Activated T-cell treated with anti-CD3 and anti-CD28 coated beads, Interleukin-2, amount 50 U/mL, for 72 hours (primary cell): ENCODE measurements at regions not wholly inside any gene's neighbourhood (a gene's known extent, or its start where the extent isn't known, plus 50 kb on each side); places are given as distances from the start of the nearest gene placed in this dataset.
"Not testable (repeated sequence)": the region's sequence is repeated elsewhere in the genome, so short reads cannot be mapped to it uniquely, and the experiment has no call there.

Experiments used
- ATAC-seq, 2 donors: fragments of 150-1000 bp; cut with Tn5 transposase; replicated peaks in 1 of 2; 2 replicates each; pipeline ENCODE4 v1.10.0; 2021; ENCODE audit warnings: moderate library complexity in 2 of 2, mild to moderate bottlenecking in 1 of 2
- DNase-seq, 2 donors: peaks; one replicate each; pipeline ENCODE4 v3.0.0; 2021 to 2022; ENCODE audit warnings: mixed read lengths in 1 of 2
- H3K27ac Mint-ChIP-seq: one replicate; pipeline ENCODE4 v1.8.0; 2022; ENCODE audit warnings: mild to moderate bottlenecking, moderate library complexity, mixed read lengths
- H3K27me3 Mint-ChIP-seq: one replicate; pipeline ENCODE4 v1.8.0; 2022; ENCODE audit warnings: low read depth, mixed read lengths
- H3K36me3 Mint-ChIP-seq, 2 donors: one replicate each; pipeline ENCODE4 v1.8.0; 2022; ENCODE audit warnings: mixed read lengths in 2 of 2, mild to moderate bottlenecking in 1 of 2; ENCODE audit not compliant: insufficient read depth in 2 of 2
- H3K4me1 Mint-ChIP-seq: one replicate; pipeline ENCODE4 v1.8.0; 2022; ENCODE audit warnings: low read depth, mixed read lengths
- H3K4me3 Mint-ChIP-seq, 2 donors: one replicate each; pipeline ENCODE4 v1.8.0; 2022; ENCODE audit warnings: mild to moderate bottlenecking in 2 of 2, mixed read lengths in 2 of 2, moderate library complexity in 2 of 2
- H3K9me3 Mint-ChIP-seq, 2 donors: one replicate each; pipeline ENCODE4 v1.8.0; 2022; ENCODE audit warnings: mixed read lengths in 2 of 2

DNA sequence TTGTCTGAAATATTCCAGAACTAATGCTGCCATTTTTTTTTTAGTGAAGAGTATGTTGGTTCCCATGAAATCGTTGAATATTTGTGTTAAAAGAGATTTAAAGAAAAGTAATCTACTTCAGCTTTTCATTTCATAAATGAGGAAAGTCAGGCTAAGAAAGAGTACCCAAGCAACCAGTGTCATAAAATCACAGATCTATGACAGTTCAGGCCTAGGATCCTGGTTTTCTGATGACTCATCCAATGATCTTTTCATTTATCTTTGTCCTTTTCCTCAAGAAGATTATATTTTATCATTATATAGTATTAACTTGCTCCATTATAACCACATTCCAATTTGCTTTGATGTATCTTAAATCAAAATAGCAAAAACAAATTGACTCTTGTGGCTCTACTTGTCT lies 139.4 kb upstream of the HCCS start:
- Mint-ChIP-seq H3K9me3 (peaks cover 3 to 4% of the 10 kb centered on the region in 2 donors), H3K27ac (no peak overlapping the region), H3K27me3 (no peaks in the 10 kb centered on the region), H3K36me3 (no peaks in the 10 kb centered on the region), H3K4me1 (no peaks in the 10 kb centered on the region), H3K4me3 (no peak overlapping the region)
- no peak for DNase-seq
- no peak for ATAC-seq

DNA sequence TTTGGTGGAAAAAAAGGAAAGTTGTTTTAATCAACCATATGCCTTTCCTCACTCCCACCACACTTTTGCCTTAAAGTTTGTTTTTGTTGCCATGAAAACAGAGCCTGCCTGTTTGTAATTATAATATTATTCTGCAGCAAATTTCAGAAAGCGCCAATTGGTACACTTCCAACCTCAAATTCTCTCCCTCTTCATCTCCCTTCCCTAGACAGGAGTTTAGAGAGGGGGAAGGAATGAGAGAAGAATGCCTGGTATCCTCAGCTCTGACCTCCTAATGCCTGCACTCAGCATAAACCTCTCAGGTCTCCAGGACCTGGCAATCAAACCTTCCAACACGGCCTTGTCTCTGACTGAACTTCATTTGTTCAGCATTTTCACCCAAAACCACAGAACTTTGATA lies 138.4 kb upstream of the HCCS start:
- no peaks in the 10 kb centered on the region for H3K4me1 Mint-ChIP-seq
- no peak overlapping the region for H3K27ac Mint-ChIP-seq
- H3K9me3 Mint-ChIP-seq: peaks cover 3 to 5% of the 10 kb centered on the region in 2 donors
- no peak for DNase-seq
- no peaks in the 10 kb centered on the region for H3K27me3 Mint-ChIP-seq
- H3K36me3 Mint-ChIP-seq: no peaks in the 10 kb centered on the region
- no peak for ATAC-seq
- H3K4me3 Mint-ChIP-seq: no peak overlapping the region

DNA sequence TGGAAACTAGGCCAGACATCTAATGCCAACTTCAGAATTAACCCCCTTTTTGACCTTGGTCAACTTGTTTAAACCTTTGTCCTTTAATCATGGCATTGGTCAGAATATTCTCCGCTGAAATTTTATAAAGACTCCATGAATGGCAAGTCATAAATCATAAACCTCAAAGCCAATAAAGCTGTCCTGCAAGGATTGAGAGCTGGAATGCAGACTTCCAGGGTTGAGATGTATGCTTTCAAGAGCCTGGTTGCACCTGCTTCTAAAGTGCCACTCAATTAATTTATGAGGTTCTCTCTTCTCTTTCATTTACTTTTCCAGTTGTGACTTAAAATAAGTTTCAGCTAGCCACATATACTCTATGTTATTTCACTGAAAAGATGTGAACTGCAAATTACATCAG lies 136.2 kb upstream of the HCCS start:
- Mint-ChIP-seq H3K4me3 (no peak overlapping the region), H3K27me3 (no peaks in the 10 kb centered on the region), H3K9me3 (peaks cover 3% of the 10 kb centered on the region in 2 donors), H3K27ac (no peak overlapping the region), H3K4me1 (no peaks in the 10 kb centered on the region), H3K36me3 (no peaks in the 10 kb centered on the region)
- DNase-seq (no peak), ATAC-seq (no peak)

DNA sequence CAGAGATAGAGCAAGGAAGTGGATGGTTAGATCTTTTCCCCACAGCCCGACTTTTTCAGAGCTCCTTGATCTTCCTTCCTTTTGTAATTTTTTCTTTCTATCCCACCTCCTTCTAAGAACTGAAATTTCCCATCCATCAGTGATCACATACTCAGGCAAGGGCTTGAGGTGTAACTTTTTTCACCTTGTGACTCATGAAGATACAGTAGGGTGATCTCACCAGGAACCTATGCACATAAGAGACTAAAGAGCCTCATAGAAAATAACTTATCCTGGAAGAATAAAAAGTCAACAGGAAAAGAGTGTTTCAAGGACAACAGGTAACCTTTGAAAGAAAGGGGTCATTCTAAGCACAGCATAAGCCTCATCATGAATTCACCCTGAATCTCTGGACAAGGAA lies 131.2 kb upstream of the HCCS start:
- Mint-ChIP-seq H3K27me3 (no peaks in the 10 kb centered on the region), H3K4me1 (no peaks in the 10 kb centered on the region), H3K27ac (no peak overlapping the region)

DNA sequence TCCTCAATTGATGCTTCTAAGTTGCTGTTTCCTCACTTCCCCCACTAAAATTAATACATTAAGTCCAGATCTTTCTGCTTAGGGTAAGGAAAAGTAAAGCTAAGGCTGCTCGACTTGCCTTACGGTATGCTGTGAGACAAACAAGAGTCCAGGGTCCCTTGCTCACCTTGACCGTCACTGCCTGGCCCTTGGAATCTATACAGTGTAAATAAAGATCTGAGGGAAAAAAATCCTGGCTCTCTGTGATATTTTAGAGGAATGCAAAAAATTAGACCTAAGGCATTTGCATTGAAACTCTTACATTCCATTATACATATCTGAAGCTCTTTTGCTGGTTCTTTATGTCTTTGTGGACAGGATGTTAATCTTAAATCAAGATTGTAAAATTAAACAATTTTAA lies 129.6 kb upstream of the HCCS start:
- H3K27me3 Mint-ChIP-seq: no peaks in the 10 kb centered on the region
- H3K4me3 Mint-ChIP-seq: no peak overlapping the region
- H3K4me1 Mint-ChIP-seq: no peaks in the 10 kb centered on the region
- peaks cover 2 to 5% of the 10 kb centered on the region in 2 donors for H3K9me3 Mint-ChIP-seq
- DNase-seq: no peak
- no peak for ATAC-seq
- H3K27ac Mint-ChIP-seq: no peak overlapping the region
- no peaks in the 10 kb centered on the region for H3K36me3 Mint-ChIP-seq

More for the DNA sequence above, 131.2 kb upstream of the HCCS start:
- no peak overlapping the region for H3K4me3 Mint-ChIP-seq
- DNase-seq (no peak), ATAC-seq (no peak)
- H3K36me3 Mint-ChIP-seq: no peaks in the 10 kb centered on the region
- peaks cover 2 to 5% of the 10 kb centered on the region in 2 donors for H3K9me3 Mint-ChIP-seq

DNA sequence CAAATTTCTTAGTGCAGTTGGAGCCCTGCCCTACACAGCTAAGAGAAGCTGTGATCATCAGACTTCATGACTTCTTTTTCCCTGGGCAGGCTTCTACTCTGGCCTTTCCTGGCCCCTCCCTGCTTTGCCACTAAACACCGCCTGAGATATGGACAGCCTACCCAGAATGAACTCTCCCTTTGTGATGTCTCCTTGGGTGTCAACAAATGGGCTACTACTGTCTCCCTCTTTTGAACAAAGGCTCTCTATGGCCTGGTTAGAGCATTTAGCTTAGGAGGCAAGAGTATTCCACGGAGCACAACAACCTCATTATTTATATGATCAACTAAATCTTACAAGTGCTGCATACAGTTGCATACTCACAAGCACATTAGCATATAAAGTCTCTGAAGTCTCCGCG lies 127.6 kb upstream of the HCCS start:
- H3K27me3 Mint-ChIP-seq: no peaks in the 10 kb centered on the region
- no peak overlapping the region for H3K27ac Mint-ChIP-seq
- no peak overlapping the region for H3K4me3 Mint-ChIP-seq
- peaks cover 2% of the 10 kb centered on the region in 2 donors for H3K9me3 Mint-ChIP-seq
- H3K36me3 Mint-ChIP-seq: no peaks in the 10 kb centered on the region
- DNase-seq (no peak), ATAC-seq (no peak)
- no peaks in the 10 kb centered on the region for H3K4me1 Mint-ChIP-seq

DNA sequence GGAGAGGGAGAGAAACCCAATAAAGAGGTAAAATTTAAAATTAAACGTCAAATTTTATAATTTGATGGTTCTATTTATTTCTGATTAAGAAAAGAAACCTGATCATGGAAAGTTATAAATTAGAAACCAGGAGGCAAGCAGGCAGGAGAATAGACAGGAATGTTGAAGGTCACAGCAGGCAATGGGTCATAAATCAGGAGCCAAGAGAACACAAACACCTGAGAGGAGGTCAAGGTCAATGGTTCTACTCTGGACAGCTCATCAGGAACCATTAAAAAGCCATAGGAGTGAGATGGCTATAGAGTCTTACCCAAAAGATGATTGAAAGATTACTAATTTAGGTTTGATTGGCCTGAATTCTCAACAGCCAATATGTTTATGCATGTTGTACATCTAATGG lies 126.9 kb upstream of the HCCS start:
- Mint-ChIP-seq H3K4me1 (no peaks in the 10 kb centered on the region), H3K9me3 (peaks cover 2% of the 10 kb centered on the region in 2 donors), H3K27ac (no peak overlapping the region), H3K36me3 (no peaks in the 10 kb centered on the region), H3K27me3 (no peaks in the 10 kb centered on the region), H3K4me3 (no peak overlapping the region)
- DNase-seq: no peak
- ATAC-seq: no peak

DNA sequence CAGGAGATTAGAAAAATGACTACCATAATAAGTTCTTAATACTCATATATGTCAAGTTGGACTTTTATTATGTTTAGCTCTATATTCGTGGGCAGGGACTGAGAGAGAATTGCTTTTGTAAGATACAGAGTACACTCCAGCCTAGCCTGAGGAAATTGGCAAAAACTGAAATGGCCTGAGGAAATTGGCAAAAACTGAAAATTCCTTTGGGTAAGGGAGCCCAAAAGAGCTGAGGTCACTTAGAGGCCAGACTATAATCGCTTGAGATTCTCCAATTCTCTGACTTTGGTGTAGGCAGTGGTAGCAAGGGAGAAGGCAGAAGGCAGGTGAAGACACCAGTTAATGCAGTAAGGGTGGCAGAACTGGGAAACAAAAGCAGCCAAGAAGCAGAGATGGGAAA lies 124.5 kb upstream of the HCCS start:
- H3K4me1 Mint-ChIP-seq: no peaks in the 10 kb centered on the region
- H3K4me3 Mint-ChIP-seq: no peak overlapping the region
- no peaks in the 10 kb centered on the region for H3K27me3 Mint-ChIP-seq
- H3K9me3 Mint-ChIP-seq: peaks cover 0 to 2% of the 10 kb centered on the region in 2 donors
- H3K27ac Mint-ChIP-seq: no peak overlapping the region
- no peaks in the 10 kb centered on the region for H3K36me3 Mint-ChIP-seq
- ATAC-seq (no peak), DNase-seq (no peak)

DNA sequence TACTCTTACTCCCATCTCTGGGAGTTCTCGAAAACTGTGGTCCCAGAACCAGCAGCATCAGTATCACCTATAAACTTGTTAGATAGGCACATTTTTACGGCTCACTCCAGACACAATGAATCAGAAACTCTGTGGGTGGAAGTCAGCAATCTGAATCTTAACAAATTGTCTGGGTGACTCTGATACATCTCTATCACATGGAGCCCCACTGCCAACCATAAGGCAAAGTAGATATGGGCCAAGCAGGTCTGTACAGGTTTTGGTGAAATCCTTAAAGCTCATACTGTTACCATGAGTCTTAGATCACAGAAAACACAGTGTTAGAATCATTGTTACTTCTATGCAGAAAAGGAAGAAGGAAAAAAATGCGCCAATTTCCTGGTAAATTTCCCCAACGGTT lies 122.5 kb upstream of the HCCS start:
- DNase-seq (no peak), ATAC-seq (no peak)
- no peaks in the 10 kb centered on the region for H3K27me3 Mint-ChIP-seq
- no peak overlapping the region for H3K4me3 Mint-ChIP-seq
- no peaks in the 10 kb centered on the region for H3K4me1 Mint-ChIP-seq
- peaks cover 3% of the 10 kb centered on the region in 2 donors for H3K9me3 Mint-ChIP-seq
- H3K36me3 Mint-ChIP-seq: no peaks in the 10 kb centered on the region
- H3K27ac Mint-ChIP-seq: no peak overlapping the region

DNA sequence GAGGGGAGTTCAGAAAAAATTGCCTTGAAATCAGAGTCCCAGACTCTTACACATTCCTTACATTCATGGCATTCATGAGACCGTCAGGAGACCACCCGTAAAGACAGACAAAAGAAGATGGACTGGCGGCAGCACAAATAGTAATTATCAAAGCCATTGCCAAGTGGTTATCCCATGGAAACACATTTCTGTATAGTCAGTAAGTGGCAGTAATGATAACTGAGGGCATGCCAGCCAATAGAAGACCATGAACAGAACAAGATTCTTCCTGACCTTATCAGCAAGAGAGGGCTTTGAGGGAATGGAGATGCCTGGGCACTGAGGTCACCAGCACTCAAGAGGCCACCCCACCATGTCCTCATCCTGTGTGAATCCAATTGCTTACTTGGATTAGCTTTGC lies 121.7 kb upstream of the HCCS start:
- peaks cover 3% of the 10 kb centered on the region in 2 donors for H3K9me3 Mint-ChIP-seq
- no peak overlapping the region for H3K4me3 Mint-ChIP-seq
- no peak for DNase-seq
- ATAC-seq: no peak
- no peak overlapping the region for H3K27ac Mint-ChIP-seq
- no peaks in the 10 kb centered on the region for H3K27me3 Mint-ChIP-seq
- no peaks in the 10 kb centered on the region for H3K4me1 Mint-ChIP-seq
- H3K36me3 Mint-ChIP-seq: no peaks in the 10 kb centered on the region

DNA sequence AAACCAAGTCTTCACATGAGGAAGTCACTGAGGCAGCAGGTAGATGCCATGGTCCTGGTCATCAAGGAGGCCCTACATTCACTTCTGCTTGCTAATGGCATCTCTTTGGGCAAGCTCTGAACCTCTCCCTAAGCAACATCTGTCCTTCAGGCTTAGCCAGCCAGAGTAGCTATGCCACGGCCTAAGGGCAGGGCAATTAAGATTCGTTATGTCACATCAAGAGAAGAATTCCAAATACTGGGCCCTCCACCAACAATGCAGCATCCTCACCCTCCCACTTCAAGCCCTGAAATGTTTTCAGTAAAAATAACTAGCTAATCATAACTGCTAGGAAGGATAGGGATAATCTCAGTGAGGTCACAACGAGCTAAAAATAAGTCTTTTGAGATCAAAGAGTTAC lies 120.7 kb upstream of the HCCS start:
- H3K27me3 Mint-ChIP-seq: no peaks in the 10 kb centered on the region
- peaks cover 3% of the 10 kb centered on the region in 2 donors for H3K9me3 Mint-ChIP-seq
- H3K27ac Mint-ChIP-seq: no peak overlapping the region
- DNase-seq (no peak), ATAC-seq (no peak)
- no peak overlapping the region for H3K4me3 Mint-ChIP-seq
- H3K4me1 Mint-ChIP-seq: no peaks in the 10 kb centered on the region
- no peaks in the 10 kb centered on the region for H3K36me3 Mint-ChIP-seq

DNA sequence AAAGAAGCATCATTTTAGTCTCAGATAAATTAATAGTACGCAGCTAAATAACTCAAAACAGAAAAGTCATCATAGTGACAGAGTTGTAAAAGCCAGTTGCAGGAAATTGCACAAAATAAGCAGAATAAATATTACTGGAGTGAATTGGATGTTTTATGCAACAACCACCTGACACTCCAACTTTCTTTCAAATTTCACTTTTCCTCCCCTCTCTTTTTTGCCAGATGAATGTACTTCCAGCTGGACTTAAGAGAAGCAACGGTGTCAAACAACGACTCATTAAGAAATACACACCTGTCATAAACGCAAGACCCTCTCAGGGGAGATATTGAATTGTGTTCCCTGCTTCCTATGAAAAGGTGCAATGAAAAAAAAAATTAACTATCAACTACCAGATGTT lies 120.2 kb upstream of the HCCS start:
- no peak overlapping the region for H3K4me3 Mint-ChIP-seq
- H3K4me1 Mint-ChIP-seq: no peaks in the 10 kb centered on the region
- H3K27me3 Mint-ChIP-seq: no peaks in the 10 kb centered on the region
- H3K9me3 Mint-ChIP-seq: peaks cover 3% of the 10 kb centered on the region in 2 donors
- H3K36me3 Mint-ChIP-seq: no peaks in the 10 kb centered on the region
- no peak overlapping the region for H3K27ac Mint-ChIP-seq
- DNase-seq (no peak), ATAC-seq (no peak)

DNA sequence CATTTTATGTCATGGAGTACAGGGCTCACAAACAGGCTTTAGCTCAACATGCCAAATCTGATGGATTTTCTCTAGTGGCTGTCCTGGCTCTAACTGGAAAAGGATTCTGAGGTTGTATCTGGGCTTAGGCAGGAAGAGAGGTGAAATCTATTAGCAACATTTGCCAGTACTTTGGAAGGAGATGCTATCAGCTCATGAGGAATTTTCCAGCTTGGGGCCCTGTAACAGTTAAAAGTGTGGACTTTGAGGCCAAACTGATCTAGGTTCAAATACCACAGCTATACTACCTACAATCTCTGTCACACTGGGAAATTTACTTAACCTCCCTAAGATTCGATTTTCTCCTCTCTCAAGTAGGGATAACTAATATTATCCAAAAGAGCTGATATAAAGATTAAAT lies 119.0 kb upstream of the HCCS start:
- peaks cover 0 to 1% of the 10 kb centered on the region in 2 donors for H3K36me3 Mint-ChIP-seq
- ATAC-seq (no peak), DNase-seq (no peak)
- no peak overlapping the region for H3K4me3 Mint-ChIP-seq
- H3K9me3 Mint-ChIP-seq: peaks cover 3% of the 10 kb centered on the region in 2 donors
- no peak overlapping the region for H3K27ac Mint-ChIP-seq
- no peaks in the 10 kb centered on the region for H3K4me1 Mint-ChIP-seq
- no peaks in the 10 kb centered on the region for H3K27me3 Mint-ChIP-seq

DNA sequence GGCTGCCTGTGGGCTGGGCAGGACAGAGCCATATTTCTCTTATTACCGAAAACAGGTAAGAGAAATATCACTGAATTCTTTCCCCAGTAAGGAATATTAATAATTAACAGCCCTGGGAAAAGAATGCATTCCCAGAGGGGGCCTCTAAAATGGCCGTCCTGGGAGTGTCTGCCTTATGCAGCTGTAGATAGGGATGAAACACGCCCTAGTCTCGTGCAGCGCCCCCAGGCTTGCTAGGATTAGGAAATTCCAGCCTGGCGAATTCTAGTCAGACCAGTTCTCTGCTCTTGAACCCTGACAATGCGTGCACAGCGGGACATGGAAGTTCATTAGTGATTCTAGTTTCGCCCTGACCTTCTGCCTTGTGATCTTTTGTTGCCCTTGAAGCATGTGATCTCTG lies 104.1 kb upstream of the HCCS start:
- not testable (repeated sequence) for ATAC-seq, H3K9me3 Mint-ChIP-seq, H3K27ac Mint-ChIP-seq, H3K4me3 Mint-ChIP-seq, H3K4me1 Mint-ChIP-seq, H3K36me3 Mint-ChIP-seq, H3K27me3 Mint-ChIP-seq, DNase-seq
